GM12878 (cell line): ENCODE measurements at regions not wholly inside any gene's neighbourhood (a gene's known extent, or its start where the extent isn't known, plus 50 kb on each side); places are given as distances from the start of the nearest gene placed in this dataset.

Experiments used
- ATAC-seq: fragments of 200-7000 bp; cut with Tn5 transposase; 3 replicates; pipeline ENCODE4 v1.9.1; 2020; ENCODE audit warnings: mild to moderate bottlenecking, moderate library complexity
- BruUV-seq: library from RNA; stranded (reverse); fragments of 400-500 nt; replicated peaks from 2 replicates; lab custom pipeline; 2021; lab: Mats Ljungman, UMichigan
- CTCF ChIA-PET: fragments of 300-600 bp; sonication (Branson Sonifier 250); formaldehyde crosslinking; extraction: SDS; loops from one replicate; lab custom pipeline; 2021; ENCODE audit warnings: inconsistent platforms; lab: Yijun Ruan, JAX
- POLR2A ChIA-PET: fragments of 350-600 bp; formaldehyde crosslinking; extraction: SDS; loops from one replicate; lab custom pipeline; 2021; ENCODE audit warnings: inconsistent platforms; lab: Charles Lee
- RAD21 ChIA-PET: fragments of 300-600 bp; sonication (Branson Sonifier 250); formaldehyde crosslinking; loops from one replicate; lab custom pipeline; 2023; ENCODE audit warnings: antibody characterized with exemption; ENCODE audit not compliant: unreplicated experiment; lab: Charles Lee
- SMC1A ChIA-PET: fragments of 300-600 bp; sonication (Branson Sonifier 250); formaldehyde crosslinking; loops from one replicate; lab custom pipeline; 2023; ENCODE audit not compliant: unreplicated experiment, uncharacterized antibody; lab: Charles Lee
- DNase-seq: peaks from one replicate; pipeline ENCODE4 v3.0.0-alpha.2; 2011; ENCODE audit warnings: low read depth, low spot score
- FAIRE-seq: peaks from 3 replicates; lab custom pipeline; 2011; peaks lifted over from hg19 to GRCh38; lab: Jason Lieb, UNC
- H2AFZ ChIP-seq: 2 replicates; pipeline ENCODE4 v1.6.0; 2011; ENCODE audit warnings: low read depth, low read length, control low read depth; ENCODE audit not compliant: control insufficient read depth
- H3K27ac ChIP-seq: 2 replicates; pipeline ENCODE4 v1.5.1; 2011; ENCODE audit warnings: control low read depth; ENCODE audit not compliant: control insufficient read depth, insufficient read depth
- H3K27me3 ChIP-seq, 2 experiments: replicated peaks in 1 of 2; 2 replicates each; pipeline versions ENCODE4 v1.6.0 to v1.6.1; 2011; ENCODE audit warnings: low read length in 1 of 2; ENCODE audit not compliant: control insufficient read depth in 2 of 2, insufficient read depth in 2 of 2
- H3K36me3 ChIP-seq, 2 experiments: 2 replicates each; pipeline ENCODE4 v1.5.1; 2011; ENCODE audit warnings: low read length in 1 of 2; ENCODE audit not compliant: control insufficient read depth in 2 of 2, insufficient read depth in 2 of 2
- H3K4me1 ChIP-seq: 2 replicates; pipeline ENCODE4 v1.6.1; 2011; ENCODE audit warnings: mild to moderate bottlenecking, low read length, moderate library complexity, mixed read lengths; ENCODE audit not compliant: control insufficient read depth, insufficient read depth
- H3K4me2 ChIP-seq: 2 replicates; pipeline ENCODE4 v1.6.0; 2011; ENCODE audit warnings: control low read depth; ENCODE audit not compliant: control insufficient read depth, insufficient read depth
- H3K4me3 ChIP-seq: fragments of 200-600 bp; sonication (generic); 2 replicates; pipeline ENCODE4 v1.5.1; 2016
- H3K79me2 ChIP-seq: 2 replicates; pipeline ENCODE4 v1.6.0; 2011; ENCODE audit warnings: low read length; ENCODE audit not compliant: control insufficient read depth, insufficient read depth
- H3K9ac ChIP-seq: 2 replicates; pipeline ENCODE4 v1.8.0; 2011; ENCODE audit warnings: low read length, control low read depth, mixed read lengths; ENCODE audit not compliant: control insufficient read depth, insufficient read depth
- H3K9me3 ChIP-seq: replicated peaks from 3 replicates; pipeline ENCODE4 v1.5.1; 2011; ENCODE audit warnings: mild to moderate bottlenecking, low read length; ENCODE audit not compliant: control insufficient read depth, insufficient read depth
- H4K20me1 ChIP-seq: 2 replicates; pipeline ENCODE4 v1.6.0; 2011; ENCODE audit not compliant: control insufficient read depth, insufficient read depth
- ELK1 ChIP-seq: IDR thresholded peaks from 2 replicates; pipeline ENCODE4 v1.6.1; 2012; ENCODE audit warnings: low read depth, low read length, improper control_type of control experiment
- FOS ChIP-seq: IDR thresholded peaks from 3 replicates; pipeline ENCODE4 v1.6.1; 2011; ENCODE audit warnings: borderline replicate concordance; ENCODE audit not compliant: insufficient read length; ENCODE audit errors: extremely low read depth
- IKZF1 ChIP-seq: fragments of 450-650 bp; conservative IDR thresholded peaks from 2 replicates; pipeline ENCODE4 v1.6.1; 2017; ENCODE audit warnings: antibody characterized with exemption, mild to moderate bottlenecking
- MXI1 ChIP-seq: fragments of 150-350 bp; IDR thresholded peaks from 2 replicates; pipeline ENCODE4 v1.6.1; 2011; ENCODE audit warnings: low read depth, mild to moderate bottlenecking, inconsistent platforms, low read length, improper control_type of control experiment
- NFYB ChIP-seq: IDR thresholded peaks from 2 replicates; pipeline ENCODE4 v1.6.1; 2011; ENCODE audit warnings: low read depth, mild to moderate bottlenecking, low read length, improper control_type of control experiment, moderate library complexity; ENCODE audit not compliant: insufficient read depth
- POLR2AphosphoS2 ChIP-seq: IDR thresholded peaks from 2 replicates; pipeline ENCODE4 v1.6.1; 2011; ENCODE audit warnings: low read depth, mild to moderate bottlenecking, low read length, improper control_type of control experiment, moderate library complexity
- POU2F2 ChIP-seq: IDR thresholded peaks from 3 replicates; pipeline ENCODE4 v1.6.1; 2011; ENCODE audit warnings: low read depth, mild to moderate bottlenecking, low read length, borderline replicate concordance
- TARDBP ChIP-seq: IDR thresholded peaks from 2 replicates; pipeline ENCODE4 v1.6.1; 2016; ENCODE audit warnings: borderline replicate concordance
- WRNIP1 ChIP-seq: IDR thresholded peaks from 2 replicates; pipeline ENCODE4 v1.6.1; 2011; ENCODE audit warnings: low read depth, low read length, improper control_type of control experiment, borderline replicate concordance
- ZBED1 ChIP-seq: IDR thresholded peaks from 2 replicates; pipeline ENCODE4 v1.6.1; 2016; ENCODE audit warnings: borderline replicate concordance
- ZBTB33 ChIP-seq: fragments of 450-650 bp; IDR thresholded peaks from 2 replicates; pipeline ENCODE4 v1.6.1; 2017; ENCODE audit warnings: mild to moderate bottlenecking
- WGBS: methylation state at CpG from one replicate; pipeline ENCODE4 v1.1.6; 2016; ENCODE audit warnings: low lambda C conversion rate; ENCODE audit not compliant: insufficient replicate concordance, insufficient coverage; ENCODE audit errors: missing lambda C conversion rate; 5-methylcytosine and 5-hydroxymethylcytosine counted together
- in situ Hi-C: fragments of 300-500 bp; cut with MboI; formaldehyde crosslinking; loops from 9 replicates; pipeline ENCODE4 v1.14.3; 2018; ENCODE audit warnings: mixed read lengths
- intact Hi-C: fragments of 100-400 bp; cut with micrococcal nuclease; formaldehyde crosslinking; loops from one replicate; pipeline ENCODE4 v1.14.2; 2022; ENCODE audit not compliant: unreplicated experiment
- TF ChIP-seq, protein P1 (sequence below): IDR thresholded peaks from 2 replicates; pipeline ENCODE4 v1.6.1; 2012; ENCODE audit warnings: low read depth, low read length, improper control_type of control experiment
- TF ChIP-seq, protein P2 (sequence below): fragments of 450-650 bp; IDR thresholded peaks from 2 replicates; pipeline ENCODE4 v1.6.1; 2016; ENCODE audit warnings: mild to moderate bottlenecking, moderate library complexity, borderline replicate concordance
- TF ChIP-seq, protein P3 (sequence below): fragments of 150-350 bp; IDR thresholded peaks from 2 replicates; pipeline ENCODE4 v1.6.1; 2014; ENCODE audit warnings: mild to moderate bottlenecking, low read depth, low read length

- Histone ChIP-seq H3K79me2 (no peaks in the 10 kb centered on the region), H2AFZ (no peak overlapping the region), H3K27ac (no peak overlapping the region), H3K36me3 (no peaks in the 10 kb centered on the region), H4K20me1 (no peaks in the 10 kb centered on the region), H3K4me1 (no peaks in the 10 kb centered on the region), H3K9me3 (no peaks in the 10 kb centered on the region), H3K9ac (no peak overlapping the region), H3K4me2 (no peak overlapping the region), H3K27me3 (peaks cover 0 to 2% of the 10 kb centered on the region in 2 experiments; a peak in 1 of 4 replicates), H3K4me3 (no peak overlapping the region)
- FAIRE-seq, result no peak
- TF ChIP-seq FOS (no peak), TARDBP (no peak), POU2F2 (no peak), ZBTB33 (no peak), ELK1 (no peak), ZBED1 (no peak), MXI1 (no peak), POLR2AphosphoS2 (no peak), WRNIP1 (no peak), NFYB (no peak), IKZF1 (no peak)
- TF ChIP-seq, protein P1, sequence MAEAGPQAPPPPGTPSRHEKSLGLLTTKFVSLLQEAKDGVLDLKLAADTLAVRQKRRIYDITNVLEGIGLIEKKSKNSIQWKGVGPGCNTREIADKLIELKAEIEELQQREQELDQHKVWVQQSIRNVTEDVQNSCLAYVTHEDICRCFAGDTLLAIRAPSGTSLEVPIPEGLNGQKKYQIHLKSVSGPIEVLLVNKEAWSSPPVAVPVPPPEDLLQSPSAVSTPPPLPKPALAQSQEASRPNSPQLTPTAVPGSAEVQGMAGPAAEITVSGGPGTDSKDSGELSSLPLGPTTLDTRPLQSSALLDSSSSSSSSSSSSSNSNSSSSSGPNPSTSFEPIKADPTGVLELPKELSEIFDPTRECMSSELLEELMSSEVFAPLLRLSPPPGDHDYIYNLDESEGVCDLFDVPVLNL, result no peak
- TF ChIP-seq, protein P2, sequence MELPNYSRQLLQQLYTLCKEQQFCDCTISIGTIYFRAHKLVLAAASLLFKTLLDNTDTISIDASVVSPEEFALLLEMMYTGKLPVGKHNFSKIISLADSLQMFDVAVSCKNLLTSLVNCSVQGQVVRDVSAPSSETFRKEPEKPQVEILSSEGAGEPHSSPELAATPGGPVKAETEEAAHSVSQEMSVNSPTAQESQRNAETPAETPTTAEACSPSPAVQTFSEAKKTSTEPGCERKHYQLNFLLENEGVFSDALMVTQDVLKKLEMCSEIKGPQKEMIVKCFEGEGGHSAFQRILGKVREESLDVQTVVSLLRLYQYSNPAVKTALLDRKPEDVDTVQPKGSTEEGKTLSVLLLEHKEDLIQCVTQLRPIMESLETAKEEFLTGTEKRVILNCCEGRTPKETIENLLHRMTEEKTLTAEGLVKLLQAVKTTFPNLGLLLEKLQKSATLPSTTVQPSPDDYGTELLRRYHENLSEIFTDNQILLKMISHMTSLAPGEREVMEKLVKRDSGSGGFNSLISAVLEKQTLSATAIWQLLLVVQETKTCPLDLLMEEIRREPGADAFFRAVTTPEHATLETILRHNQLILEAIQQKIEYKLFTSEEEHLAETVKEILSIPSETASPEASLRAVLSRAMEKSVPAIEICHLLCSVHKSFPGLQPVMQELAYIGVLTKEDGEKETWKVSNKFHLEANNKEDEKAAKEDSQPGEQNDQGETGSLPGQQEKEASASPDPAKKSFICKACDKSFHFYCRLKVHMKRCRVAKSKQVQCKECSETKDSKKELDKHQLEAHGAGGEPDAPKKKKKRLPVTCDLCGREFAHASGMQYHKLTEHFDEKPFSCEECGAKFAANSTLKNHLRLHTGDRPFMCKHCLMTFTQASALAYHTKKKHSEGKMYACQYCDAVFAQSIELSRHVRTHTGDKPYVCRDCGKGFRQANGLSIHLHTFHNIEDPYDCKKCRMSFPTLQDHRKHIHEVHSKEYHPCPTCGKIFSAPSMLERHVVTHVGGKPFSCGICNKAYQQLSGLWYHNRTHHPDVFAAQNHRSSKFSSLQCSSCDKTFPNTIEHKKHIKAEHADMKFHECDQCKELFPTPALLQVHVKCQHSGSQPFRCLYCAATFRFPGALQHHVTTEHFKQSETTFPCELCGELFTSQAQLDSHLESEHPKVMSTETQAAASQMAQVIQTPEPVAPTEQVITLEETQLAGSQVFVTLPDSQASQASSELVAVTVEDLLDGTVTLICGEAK, result no peak
- TF ChIP-seq, protein P3, sequence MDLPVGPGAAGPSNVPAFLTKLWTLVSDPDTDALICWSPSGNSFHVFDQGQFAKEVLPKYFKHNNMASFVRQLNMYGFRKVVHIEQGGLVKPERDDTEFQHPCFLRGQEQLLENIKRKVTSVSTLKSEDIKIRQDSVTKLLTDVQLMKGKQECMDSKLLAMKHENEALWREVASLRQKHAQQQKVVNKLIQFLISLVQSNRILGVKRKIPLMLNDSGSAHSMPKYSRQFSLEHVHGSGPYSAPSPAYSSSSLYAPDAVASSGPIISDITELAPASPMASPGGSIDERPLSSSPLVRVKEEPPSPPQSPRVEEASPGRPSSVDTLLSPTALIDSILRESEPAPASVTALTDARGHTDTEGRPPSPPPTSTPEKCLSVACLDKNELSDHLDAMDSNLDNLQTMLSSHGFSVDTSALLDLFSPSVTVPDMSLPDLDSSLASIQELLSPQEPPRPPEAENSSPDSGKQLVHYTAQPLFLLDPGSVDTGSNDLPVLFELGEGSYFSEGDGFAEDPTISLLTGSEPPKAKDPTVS, result no peak
- no TSS peak for BruUV-seq
- RAD21 ChIA-PET, result interaction anchor here (1.4 kb wide), 1 partner anchor 127 kb away, joined by 3 read pairs; no protein-coding TSS in a partner anchor
- ATAC-seq, result no peak
- no peak for DNase-seq
- POLR2A ChIA-PET, result interaction anchor here (0.6 kb wide), 1 partner anchor 1658 kb away, joined by 3 read pairs; no protein-coding TSS in a partner anchor
- intact Hi-C loops, result no loop called here
- SMC1A ChIA-PET, result interaction anchor here (0.8 to 1.8 kb wide), 4 partner anchors 9 to 124 kb away, joined by 3 to 5 read pairs (median 4); no protein-coding TSS in a partner anchor
- in situ Hi-C loops, result no loop called here
- CTCF ChIA-PET, result interaction anchor here (3.9 kb wide), 1 partner anchor 10 kb away, joined by 27 read pairs; no protein-coding TSS in a partner anchor
- 8% methylated on average over 6 of the region's 6 CpGs for WGBS
Measured at GRCh38 chr1:34470401-34470800, 284.4 kb upstream of the GJB5 start.
